ENCODE measurements at regions not wholly inside any gene's neighbourhood (a gene's known extent, or its start where the extent isn't known, plus 50 kb on each side); places are given as distances from the start of the nearest gene placed in this dataset.

GRCh38 chr7:142560166-142560565 is 189.1 kb upstream of the PRSS1 start:
- intact Hi-C loops (cut with micrococcal nuclease; ENCODE audit: unreplicated experiment): no loop called here
- Histone ChIP-seq H3K4me3 (no peak overlapping the region), H3F3A (ENCODE audit: insufficient read depth, low read depth) (peaks cover 15% of the 10 kb centered on the region), H3K9me3 (ENCODE audit: insufficient read depth, low read depth) (no peaks in the 10 kb centered on the region), H3K27me3 (ENCODE audit: insufficient read depth, low read depth) (no peaks in the 10 kb centered on the region), H3K4me1 (replicated peaks; ENCODE audit: insufficient read depth) (peaks cover 38% of the 10 kb centered on the region), H4K20me1 (ENCODE audit: insufficient read depth) (no peaks in the 10 kb centered on the region), H3K36me3 (ENCODE audit: low read depth) (no peaks in the 10 kb centered on the region), H3K79me2 (ENCODE audit: low read depth) (no peaks in the 10 kb centered on the region), H3K27ac (no peak overlapping the region), H3K9me2 (ENCODE audit: insufficient read depth) (no peaks in the 10 kb centered on the region), H3K4me2 (no peak overlapping the region), H2AFZ (no peak overlapping the region)
- TF ChIP-seq CTCF (conservative IDR thresholded peaks at IDR 0.05): no peak
- ChIA-PET POLR2A (ENCODE audit: unreplicated experiment) (no interaction called here), CTCF (interaction anchor here (0.6 kb wide), 1 partner anchor 237 kb away, joined by 6 read pairs; no protein-coding TSS in a partner anchor)
- no peak for DNase-seq
- no TSS peak for BruUV-seq (replicated peaks)

GRCh38 chr7:142557971-142558582 is 191.2 kb upstream of the PRSS1 start:
- H2AFZ ChIP-seq: peak overlapping the region; percentile 32; the same call in 1 of the 2 replicates
- H3K4me1 ChIP-seq (replicated peaks; ENCODE audit: insufficient read depth): peaks cover 55% of the 10 kb centered on the region
- intact Hi-C loops (cut with micrococcal nuclease; ENCODE audit: unreplicated experiment): loop anchor here (2.0 kb wide), 2 partner anchors 25 to 41 kb away; no protein-coding TSS in a partner anchor
- H3K4me2 ChIP-seq: peak overlapping the region; percentile 48; the same call in 1 of the 2 replicates
- CTCF ChIA-PET: interaction anchor here (0.5 to 1.1 kb wide), 8 partner anchors 20 to 1914 kb away, joined by 3 to 6 read pairs (median 3); no protein-coding TSS in a partner anchor
- no peaks in the 10 kb centered on the region for H3K79me2 ChIP-seq (ENCODE audit: low read depth)
- H3K27me3 ChIP-seq (ENCODE audit: insufficient read depth, low read depth): no peaks in the 10 kb centered on the region
- BruUV-seq (replicated peaks): no TSS peak
- no peaks in the 10 kb centered on the region for H3K9me3 ChIP-seq (ENCODE audit: insufficient read depth, low read depth)
- no peak overlapping the region for H3K4me3 ChIP-seq
- TF ChIP-seq CTCF (conservative IDR thresholded peaks at IDR 0.05) (peak; percentile 74), EZH2 (IDR thresholded peaks at IDR 0.05; ENCODE audit: low read depth) (no peak)
- no peaks in the 10 kb centered on the region for H4K20me1 ChIP-seq (ENCODE audit: insufficient read depth)
- peak in 1 of 2 experiments; percentile 14 for DNase-seq
- H3K9me2 ChIP-seq (ENCODE audit: insufficient read depth): no peaks in the 10 kb centered on the region
- H3K36me3 ChIP-seq (ENCODE audit: low read depth): no peaks in the 10 kb centered on the region
- H3K27ac ChIP-seq: peak overlapping the region; percentile 78
- H3F3A ChIP-seq (ENCODE audit: insufficient read depth, low read depth): peaks cover 16% of the 10 kb centered on the region
- POLR2A ChIA-PET (ENCODE audit: unreplicated experiment): no interaction called here

GRCh38 chr7:142556740-142557139 is 192.5 kb upstream of the PRSS1 start:
- Histone ChIP-seq H3K9me2 (ENCODE audit: insufficient read depth) (no peaks in the 10 kb centered on the region), H2AFZ (peak overlapping the region; percentile 32; the same call in 1 of the 2 replicates), H3K27ac (peak overlapping the region; percentile 78), H3K36me3 (ENCODE audit: low read depth) (no peaks in the 10 kb centered on the region), H4K20me1 (ENCODE audit: insufficient read depth) (no peaks in the 10 kb centered on the region), H3K27me3 (ENCODE audit: insufficient read depth, low read depth) (no peaks in the 10 kb centered on the region), H3K4me1 (replicated peaks; ENCODE audit: insufficient read depth) (peaks cover 55% of the 10 kb centered on the region), H3K4me2 (peak overlapping the region; percentile 58), H3K79me2 (ENCODE audit: low read depth) (no peaks in the 10 kb centered on the region), H3K4me3 (no peak overlapping the region), H3F3A (ENCODE audit: insufficient read depth, low read depth) (peaks cover 16% of the 10 kb centered on the region), H3K9me3 (ENCODE audit: insufficient read depth, low read depth) (no peaks in the 10 kb centered on the region)
- CTCF ChIA-PET: interaction anchor here (0.6 kb wide), 1 partner anchor 22 kb away, joined by 3 read pairs; no protein-coding TSS in a partner anchor
- DNase-seq: peak; percentile 90 to 98
- no peak for TF ChIP-seq EZH2 (IDR thresholded peaks at IDR 0.05; ENCODE audit: low read depth)
- no peak for TF ChIP-seq CTCF (conservative IDR thresholded peaks at IDR 0.05)
- no TSS peak for BruUV-seq (replicated peaks)
- POLR2A ChIA-PET (ENCODE audit: unreplicated experiment): interaction anchor here (0.5 to 0.7 kb wide), 4 partner anchors 24 to 736 kb away, joined by 3 to 8 read pairs (median 4); no protein-coding TSS in a partner anchor
- intact Hi-C loops (cut with micrococcal nuclease; ENCODE audit: unreplicated experiment): loop anchor here (1.0 to 2.0 kb wide), 5 partner anchors 21 to 116 kb away; no protein-coding TSS in a partner anchor

Data from PC-9 (cell line).